Subcutaneous abdominal adipose tissue (tissue), 5 donors: ENCODE measurements at regions not wholly inside any gene's neighbourhood (a gene's known extent, or its start where the extent isn't known, plus 50 kb on each side); places are given as distances from the start of the nearest gene placed in this dataset.

Experiments
- H3K27ac ChIP-seq: one replicate; pipeline ENCODE4 v1.7.0; 2013; ENCODE audit warnings: low read depth, mild to moderate bottlenecking, inconsistent platforms, low read length, moderate library complexity
- H3K27me3 ChIP-seq, 5 donors: one replicate each; pipeline ENCODE4 v1.7.0; 2013; ENCODE audit warnings: low read length in 5 of 5, inconsistent platforms in 1 of 5; ENCODE audit not compliant: control insufficient read depth in 5 of 5, insufficient read depth in 4 of 5
- H3K36me3 ChIP-seq, 5 donors: one replicate each; pipeline ENCODE4 v1.7.0; 2013; ENCODE audit warnings: low read length in 5 of 5; ENCODE audit not compliant: control insufficient read depth in 5 of 5, insufficient read depth in 5 of 5
- H3K4me1 ChIP-seq, 5 donors: one replicate each; pipeline ENCODE4 v1.7.0; 2013; ENCODE audit warnings: low read length in 5 of 5, mild to moderate bottlenecking in 3 of 5, moderate library complexity in 1 of 5; ENCODE audit not compliant: control insufficient read depth in 5 of 5, insufficient read depth in 5 of 5
- H3K4me3 ChIP-seq, 5 donors: one replicate each; pipeline ENCODE4 v1.7.0; 2013; ENCODE audit warnings: low read length in 5 of 5, low read depth in 1 of 5
- H3K9ac ChIP-seq, 5 donors: one replicate each; pipeline ENCODE4 v1.7.0; 2013; ENCODE audit warnings: low read length in 5 of 5, mild to moderate bottlenecking in 4 of 5, moderate library complexity in 3 of 5
- H3K9me3 ChIP-seq, 5 donors: one replicate each; pipeline ENCODE4 v1.7.0; 2013; ENCODE audit warnings: low read length in 5 of 5; ENCODE audit not compliant: control insufficient read depth in 5 of 5
- donor health status: healthy.
- donor health status: healthy.
- donor health status: healthy.
- donor health status: healthy.
- donor health status: healthy.

DNA sequence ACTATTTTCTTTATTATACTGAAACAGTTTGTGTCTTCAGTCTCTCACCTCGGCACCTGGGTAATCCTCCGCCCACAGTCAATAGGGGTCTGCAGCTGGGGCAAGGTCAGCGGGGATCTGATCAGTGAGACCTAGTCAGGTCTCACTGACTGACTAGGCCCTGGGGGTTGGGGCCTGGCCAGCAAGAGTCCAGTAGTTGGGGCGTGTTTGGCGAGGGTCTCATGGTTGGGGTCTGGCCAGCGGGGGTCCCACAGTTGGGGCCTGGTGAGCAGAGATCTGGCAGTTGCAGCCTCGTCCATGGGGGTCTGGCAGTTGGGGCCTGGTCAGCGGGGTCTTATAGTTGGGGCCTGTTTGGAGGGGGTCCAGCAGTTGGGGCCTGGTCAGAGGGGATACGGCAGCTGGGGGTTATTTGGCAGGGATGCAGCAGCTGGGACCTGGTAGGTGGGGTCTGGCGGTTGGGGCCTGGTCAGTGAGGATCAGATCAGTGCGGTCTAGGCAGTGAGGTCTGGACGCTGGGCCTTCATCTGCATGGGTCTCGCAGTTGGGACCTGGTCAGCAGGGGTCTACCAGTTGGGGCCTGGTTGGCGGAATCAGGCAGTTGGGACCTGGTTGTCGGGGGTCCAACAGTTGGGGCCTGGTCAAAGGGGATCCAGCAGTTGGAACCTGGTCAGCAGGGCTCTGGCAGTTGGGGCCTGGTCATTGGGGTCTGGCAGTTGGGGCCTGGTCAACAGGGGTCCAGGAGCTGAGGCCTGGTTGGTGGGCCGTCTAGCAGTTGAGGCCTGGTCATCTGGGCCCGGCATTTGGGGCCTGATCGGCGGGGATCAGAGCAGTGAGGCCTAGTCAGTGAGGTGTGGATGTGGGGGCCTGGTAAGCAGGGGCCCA, 61.1 kb upstream of the TPM4 start:
- Histone ChIP-seq H3K4me1 (no peaks in the 10 kb centered on the region), H3K9ac (no peak overlapping the region), H3K27me3 (peaks cover 0 to 4% (median 3%) of the 10 kb centered on the region in 5 donors), H3K4me3 (no peak overlapping the region), H3K27ac (no peak overlapping the region), H3K9me3 (no peaks in the 10 kb centered on the region), H3K36me3 (no peaks in the 10 kb centered on the region)

GRCh38 chr19:16015805-16016173, 60.5 kb upstream of the TPM4 start:
- H3K9me3 ChIP-seq, result no peaks in the 10 kb centered on the region
- peaks cover 0 to 4% (median 3%) of the 10 kb centered on the region in 5 donors for H3K27me3 ChIP-seq
- H3K4me1 ChIP-seq, result no peaks in the 10 kb centered on the region
- H3K27ac ChIP-seq, result no peak overlapping the region
- H3K4me3 ChIP-seq, result no peak overlapping the region
- no peak overlapping the region for H3K9ac ChIP-seq
- no peaks in the 10 kb centered on the region for H3K36me3 ChIP-seq

- Histone ChIP-seq H3K27me3 (peaks cover 0 to 4% (median 3%) of the 10 kb centered on the region in 5 donors), H3K27ac (no peak overlapping the region), H3K9me3 (no peaks in the 10 kb centered on the region), H3K4me3 (no peak overlapping the region), H3K36me3 (no peaks in the 10 kb centered on the region), H3K4me1 (no peaks in the 10 kb centered on the region), H3K9ac (no peak overlapping the region)
Measured at GRCh38 chr19:16016226-16017137, 59.8 kb upstream of the TPM4 start.

- Histone ChIP-seq H3K36me3 (no peaks in the 10 kb centered on the region), H3K4me1 (no peaks in the 10 kb centered on the region), H3K4me3 (no peak overlapping the region), H3K27ac (no peak overlapping the region), H3K27me3 (peaks cover 0 to 4% (median 3%) of the 10 kb centered on the region in 5 donors), H3K9me3 (no peaks in the 10 kb centered on the region), H3K9ac (no peak overlapping the region)
Measured at GRCh38 chr19:16017138-16017490, 59.2 kb upstream of the TPM4 start.

- Histone ChIP-seq H3K9me3 (no peaks in the 10 kb centered on the region), H3K27ac (no peak overlapping the region), H3K36me3 (no peaks in the 10 kb centered on the region), H3K4me1 (no peaks in the 10 kb centered on the region), H3K27me3 (peaks cover 0 to 4% (median 3%) of the 10 kb centered on the region in 5 donors), H3K4me3 (no peak overlapping the region), H3K9ac (no peak overlapping the region)
Measured at GRCh38 chr19:16018106-16018755, 58.1 kb upstream of the TPM4 start.

GRCh38 chr19:16018801-16019551, 57.3 kb upstream of the TPM4 start:
- H3K27ac ChIP-seq, result no peak overlapping the region
- H3K9me3 ChIP-seq, result no peaks in the 10 kb centered on the region
- H3K36me3 ChIP-seq, result no peaks in the 10 kb centered on the region
- H3K9ac ChIP-seq, result no peak overlapping the region
- no peak overlapping the region for H3K4me3 ChIP-seq
- H3K4me1 ChIP-seq, result no peaks in the 10 kb centered on the region
- peaks cover 0 to 4% (median 3%) of the 10 kb centered on the region in 5 donors for H3K27me3 ChIP-seq

- H3K27ac ChIP-seq, result no peak overlapping the region
- no peak overlapping the region for H3K4me3 ChIP-seq
- H3K4me1 ChIP-seq, result no peaks in the 10 kb centered on the region
- H3K9me3 ChIP-seq, result no peaks in the 10 kb centered on the region
- H3K27me3 ChIP-seq, result peaks cover 0 to 5% (median 3%) of the 10 kb centered on the region in 5 donors
- no peak overlapping the region for H3K9ac ChIP-seq
- H3K36me3 ChIP-seq, result no peaks in the 10 kb centered on the region
Measured at GRCh38 chr19:16019691-16020448, 56.4 kb upstream of the TPM4 start.

DNA sequence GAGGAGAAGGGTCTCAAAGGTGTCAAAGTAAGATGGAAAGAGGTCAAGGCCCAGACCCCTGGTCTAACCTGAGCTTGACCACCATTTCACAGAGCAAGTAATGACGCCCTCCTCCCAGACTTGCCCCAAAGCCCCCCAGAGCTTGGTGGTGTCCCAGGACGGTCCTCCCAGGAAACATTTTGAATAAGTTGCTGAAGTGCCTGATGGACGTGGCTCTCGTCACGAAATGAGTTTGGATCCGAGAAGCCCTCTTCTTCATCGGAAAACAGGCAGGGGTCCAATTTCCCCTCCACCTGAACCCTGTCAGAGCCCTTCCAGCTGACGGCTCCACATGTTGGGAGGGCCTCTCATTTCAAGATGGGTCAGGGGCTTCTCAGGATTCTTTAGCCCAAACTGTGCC, 54.5 kb upstream of the TPM4 start:
- H3K27ac ChIP-seq, result no peak overlapping the region
- no peak overlapping the region for H3K4me3 ChIP-seq
- H3K36me3 ChIP-seq, result no peaks in the 10 kb centered on the region
- H3K4me1 ChIP-seq, result no peaks in the 10 kb centered on the region
- no peaks in the 10 kb centered on the region for H3K9me3 ChIP-seq
- no peak overlapping the region for H3K9ac ChIP-seq
- H3K27me3 ChIP-seq, result peaks cover 0 to 5% (median 3%) of the 10 kb centered on the region in 5 donors

DNA sequence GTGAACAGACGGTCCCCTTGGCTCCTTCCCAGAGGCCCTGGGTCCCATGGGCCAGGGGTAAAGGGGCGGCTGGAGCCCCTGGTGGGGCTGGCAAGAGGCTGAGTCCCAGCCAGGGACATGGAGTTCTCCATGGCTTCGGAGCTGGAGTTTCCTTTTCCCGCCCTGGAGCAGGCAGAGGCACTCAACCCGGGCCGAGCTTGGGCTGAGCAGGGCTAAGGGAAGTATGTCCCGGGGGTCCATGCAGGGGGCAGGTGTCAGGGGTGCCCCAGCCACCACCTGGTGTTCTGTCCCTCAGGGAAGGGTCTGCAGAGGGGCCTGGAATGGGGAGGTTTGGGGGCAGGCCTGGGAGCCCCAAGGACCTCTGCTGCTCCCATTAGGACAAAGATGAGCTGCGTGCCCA, 54.0 kb upstream of the TPM4 start:
- no peak overlapping the region for H3K27ac ChIP-seq
- no peaks in the 10 kb centered on the region for H3K36me3 ChIP-seq

More for the DNA sequence above, 54.0 kb upstream of the TPM4 start:
- H3K9me3 ChIP-seq, result no peaks in the 10 kb centered on the region
- peaks cover 0 to 5% (median 3%) of the 10 kb centered on the region in 5 donors for H3K27me3 ChIP-seq
- no peak overlapping the region for H3K9ac ChIP-seq
- H3K4me3 ChIP-seq, result no peak overlapping the region
- H3K4me1 ChIP-seq, result no peaks in the 10 kb centered on the region
